Mammary epithelial cell (primary cell): ENCODE measurements at regions not wholly inside any gene's neighbourhood (a gene's known extent, or its start where the extent isn't known, plus 50 kb on each side); places are given as distances from the start of the nearest gene placed in this dataset.

Experiments used
- EZH2 ChIP-seq: IDR thresholded peaks from 2 replicates; pipeline ENCODE4 v1.6.1; 2012; ENCODE audit warnings: low read length, inconsistent platforms, borderline replicate concordance
- TF ChIP-seq, protein P1 (sequence below), 2 donors: IDR thresholded peaks in 1 of 2; conservative IDR thresholded peaks in 1 of 2; 2 replicates each; pipeline ENCODE4 v1.5.1; 2011 to 2012; ENCODE audit warnings: inconsistent platforms in 2 of 2, low read length in 2 of 2, mild to moderate bottlenecking in 2 of 2, control low read depth in 1 of 2, low read depth in 1 of 2; ENCODE audit not compliant: insufficient read depth in 1 of 2; ENCODE audit errors: extremely low read depth in 1 of 2

- TF ChIP-seq, protein P1, sequence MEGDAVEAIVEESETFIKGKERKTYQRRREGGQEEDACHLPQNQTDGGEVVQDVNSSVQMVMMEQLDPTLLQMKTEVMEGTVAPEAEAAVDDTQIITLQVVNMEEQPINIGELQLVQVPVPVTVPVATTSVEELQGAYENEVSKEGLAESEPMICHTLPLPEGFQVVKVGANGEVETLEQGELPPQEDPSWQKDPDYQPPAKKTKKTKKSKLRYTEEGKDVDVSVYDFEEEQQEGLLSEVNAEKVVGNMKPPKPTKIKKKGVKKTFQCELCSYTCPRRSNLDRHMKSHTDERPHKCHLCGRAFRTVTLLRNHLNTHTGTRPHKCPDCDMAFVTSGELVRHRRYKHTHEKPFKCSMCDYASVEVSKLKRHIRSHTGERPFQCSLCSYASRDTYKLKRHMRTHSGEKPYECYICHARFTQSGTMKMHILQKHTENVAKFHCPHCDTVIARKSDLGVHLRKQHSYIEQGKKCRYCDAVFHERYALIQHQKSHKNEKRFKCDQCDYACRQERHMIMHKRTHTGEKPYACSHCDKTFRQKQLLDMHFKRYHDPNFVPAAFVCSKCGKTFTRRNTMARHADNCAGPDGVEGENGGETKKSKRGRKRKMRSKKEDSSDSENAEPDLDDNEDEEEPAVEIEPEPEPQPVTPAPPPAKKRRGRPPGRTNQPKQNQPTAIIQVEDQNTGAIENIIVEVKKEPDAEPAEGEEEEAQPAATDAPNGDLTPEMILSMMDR (conservative IDR thresholded peaks at IDR 0.05 in 1 of 2, IDR thresholded peaks at IDR 0.05 in 1 of 2; ENCODE audit: extremely low read depth in 1 of 2, insufficient read depth in 1 of 2, low read depth in 1 of 2, low read length in 2 of 2): no peak
- no peak for TF ChIP-seq EZH2
Measured at GRCh38 chr4:161254375-161254774, 909.4 kb downstream of the FSTL5 start.
